HG02884 (cell line): ENCODE measurements at regions not wholly inside any gene's neighbourhood (a gene's known extent, or its start where the extent isn't known, plus 50 kb on each side); places are given as distances from the start of the nearest gene placed in this dataset.
"Not testable (repeated sequence)": the region's sequence is repeated elsewhere in the genome, so short reads cannot be mapped to it uniquely, and the experiment has no call there.

ENCODE experiments used
- ATAC-seq: cut with Tn5 transposase; IDR thresholded peaks from one replicate; pipeline ENCODE4 v1.9.1; 2021; ENCODE audit warnings: mild to moderate bottlenecking, moderate library complexity; ENCODE audit not compliant: unreplicated experiment

- no peak for ATAC-seq
Measured at GRCh38 chr2:228367356-228367755, 185.9 kb upstream of the SPHKAP start.

- ATAC-seq = no peak
Measured at GRCh38 chr2:228359473-228359872, 178.0 kb upstream of the SPHKAP start.

DNA sequence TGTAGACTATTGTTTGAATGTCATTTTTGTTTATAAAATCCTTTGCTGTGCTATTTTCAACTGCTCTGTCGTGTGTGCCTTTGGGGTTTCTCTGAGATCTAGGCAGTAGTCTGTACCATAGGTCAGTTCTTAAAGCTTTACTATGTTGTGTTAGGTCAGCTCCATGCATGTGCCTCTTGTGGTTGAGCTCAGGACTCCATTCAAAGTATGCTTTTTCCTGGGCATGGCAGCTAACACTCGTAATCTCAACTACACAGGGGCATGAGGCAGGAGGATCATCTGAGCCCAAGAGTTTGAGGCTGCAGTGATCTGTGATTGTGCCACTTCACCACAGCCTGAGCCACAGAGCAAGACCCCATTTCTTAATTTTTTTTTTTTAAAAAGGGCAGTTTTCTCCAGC, 174.4 kb upstream of the SPHKAP start:
- ATAC-seq = no peak

GRCh38 chr2:228352980-228353379, 171.5 kb upstream of the SPHKAP start:
- not testable (repeated sequence) for ATAC-seq

- no peak for ATAC-seq
Measured at GRCh38 chr2:228352048-228352447, 170.6 kb upstream of the SPHKAP start.

- no peak for ATAC-seq
Measured at GRCh38 chr2:228348516-228349064, 167.1 kb upstream of the SPHKAP start.

GRCh38 chr2:228344531-228344930, 163.0 kb upstream of the SPHKAP start:
- ATAC-seq = no peak

- no peak for ATAC-seq
Measured at GRCh38 chr2:228339525-228339924, 158.0 kb upstream of the SPHKAP start.

- no peak for ATAC-seq
Measured at GRCh38 chr2:228334180-228334579, 152.7 kb upstream of the SPHKAP start.

DNA sequence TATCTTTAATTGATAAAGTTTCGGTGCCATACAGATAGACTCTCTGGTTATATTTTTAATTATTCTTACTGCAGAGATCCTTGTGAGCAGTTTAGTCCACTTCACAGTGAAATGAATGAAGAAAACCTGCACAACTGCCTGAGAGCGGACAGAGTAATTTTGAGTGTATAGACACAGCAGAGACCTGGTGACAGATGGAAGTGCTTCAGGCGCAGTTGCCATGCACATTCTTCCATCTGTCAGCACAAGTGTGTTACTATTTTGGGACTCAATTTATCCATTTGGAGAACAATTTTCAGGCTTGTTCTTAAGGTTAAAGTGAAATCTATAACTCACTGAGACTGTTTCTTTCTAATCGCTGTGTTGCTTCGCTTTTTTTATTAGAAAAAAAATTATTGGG, 147.8 kb upstream of the SPHKAP start:
- no peak for ATAC-seq

DNA sequence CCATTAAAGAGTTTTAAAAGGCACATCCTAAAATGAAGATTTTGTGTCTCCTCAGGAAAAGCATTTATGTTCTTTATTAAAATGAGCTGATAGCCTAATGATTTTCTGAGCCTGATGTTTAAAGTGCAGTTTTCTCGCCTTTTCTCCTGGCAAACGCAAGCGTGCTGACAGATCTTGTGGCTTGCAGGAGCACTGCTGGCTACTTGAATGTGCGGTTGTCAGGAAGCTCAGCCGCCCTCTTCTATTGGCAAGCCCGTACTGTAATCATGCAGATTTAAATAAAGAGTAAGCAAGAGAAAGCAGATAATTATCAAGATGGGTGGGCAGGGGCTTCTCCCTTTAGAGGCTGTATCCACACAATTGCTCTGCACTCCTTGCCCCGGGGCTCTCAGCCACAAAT, 139.5 kb upstream of the SPHKAP start:
- ATAC-seq = no peak

DNA sequence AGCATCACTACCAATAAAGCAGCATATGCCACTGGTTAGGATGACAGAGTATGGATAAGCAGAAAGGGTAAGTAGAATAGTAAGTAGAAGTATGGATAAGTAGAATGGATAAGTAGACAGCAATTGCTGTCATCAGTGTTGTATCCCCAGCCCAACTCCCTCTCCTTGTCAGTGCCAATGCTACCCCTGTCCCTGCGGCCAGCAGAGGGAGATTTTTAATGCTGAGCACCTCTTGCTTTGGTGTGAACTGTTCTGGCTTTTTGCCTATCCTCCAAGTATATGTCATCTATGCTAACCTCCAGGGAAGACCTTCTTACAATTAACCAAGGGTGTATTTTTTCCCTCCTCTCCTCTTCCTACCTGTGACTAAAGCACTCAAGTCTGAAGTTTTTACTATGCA, 136.7 kb upstream of the SPHKAP start:
- no peak for ATAC-seq

DNA sequence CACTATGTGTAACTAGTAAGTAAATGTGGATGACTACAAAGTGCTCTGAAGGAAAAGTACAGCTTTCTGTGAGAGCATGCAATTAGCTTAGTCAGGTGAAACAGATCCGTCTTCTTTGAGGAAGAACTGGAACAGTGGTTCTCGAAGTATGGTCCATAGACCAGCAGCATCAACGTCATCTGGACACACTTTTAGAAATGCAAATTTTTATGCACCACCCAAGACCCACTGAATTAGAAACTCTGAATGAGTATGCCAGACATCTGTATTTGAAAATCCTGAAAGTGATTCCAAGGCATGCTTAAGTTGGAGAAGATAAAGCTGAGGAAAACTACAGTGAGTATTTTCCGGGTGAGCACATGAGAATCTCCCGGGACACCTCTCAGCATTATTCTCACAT, 130.7 kb upstream of the SPHKAP start:
- no peak for ATAC-seq

GRCh38 chr2:228303960-228304359, 122.5 kb upstream of the SPHKAP start:
- ATAC-seq = no peak

GRCh38 chr2:228283491-228284171, 102.1 kb upstream of the SPHKAP start:
- ATAC-seq = no peak

GRCh38 chr2:228282376-228282775, 100.9 kb upstream of the SPHKAP start:
- ATAC-seq = no peak

GRCh38 chr2:228273159-228273558, 91.7 kb upstream of the SPHKAP start:
- ATAC-seq = no peak

DNA sequence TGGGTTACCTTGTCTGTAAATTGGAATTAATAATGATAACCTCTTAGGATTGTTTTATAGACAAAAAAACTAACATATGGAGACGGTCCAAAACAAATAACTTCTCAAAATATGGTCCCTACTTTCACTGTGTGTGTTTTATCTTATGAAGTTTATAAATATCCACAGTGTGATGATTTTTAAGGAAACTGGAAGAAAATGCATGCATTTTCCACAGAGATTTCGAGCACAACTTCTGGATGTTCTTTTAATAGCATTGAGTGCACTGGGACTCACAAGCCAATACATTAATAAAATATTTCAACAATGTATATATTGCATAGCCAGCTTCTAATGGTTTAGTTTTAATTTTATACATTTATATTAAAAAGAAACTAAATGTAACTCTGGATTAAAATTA, 87.9 kb upstream of the SPHKAP start:
- no peak for ATAC-seq

DNA sequence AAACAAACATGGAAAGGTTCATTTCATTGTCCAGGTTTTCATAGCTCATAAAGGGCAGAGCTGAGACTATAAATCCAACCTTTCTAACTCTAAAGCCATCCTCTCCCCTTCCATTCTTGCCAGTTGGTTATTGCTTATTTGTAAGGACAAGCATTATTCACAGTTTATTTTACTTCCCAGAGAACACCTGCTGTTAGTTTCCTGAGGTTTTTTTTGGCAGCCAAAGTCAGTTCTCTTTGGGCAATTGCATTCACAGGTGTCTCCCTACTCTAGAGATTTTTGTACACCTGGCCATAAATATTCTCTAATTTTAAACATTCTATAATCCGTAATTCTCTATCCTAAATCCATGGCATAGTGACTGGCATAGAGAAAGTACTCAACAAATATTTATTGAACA, 87.3 kb upstream of the SPHKAP start:
- ATAC-seq = no peak

DNA sequence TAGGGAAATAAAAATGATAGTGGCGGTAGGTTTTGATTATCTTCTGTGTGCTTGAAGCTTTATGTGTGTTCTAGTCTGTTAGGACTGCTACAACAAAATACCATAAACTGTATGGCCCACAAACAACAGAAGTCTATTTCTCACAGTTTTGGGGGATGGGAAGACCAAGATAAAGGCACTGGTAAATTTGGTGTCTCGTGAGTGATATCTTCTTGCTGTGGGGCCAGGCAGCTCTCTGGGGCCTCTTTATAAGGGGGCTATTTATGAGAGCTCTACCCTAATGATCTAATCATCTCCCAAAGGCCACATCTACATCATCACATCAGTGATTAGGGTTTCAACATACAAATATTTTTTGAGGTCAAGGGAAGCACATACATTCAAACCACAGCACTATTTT, 86.8 kb upstream of the SPHKAP start:
- no peak for ATAC-seq

GRCh38 chr2:228263156-228263555, 81.7 kb upstream of the SPHKAP start:
- no peak for ATAC-seq

DNA sequence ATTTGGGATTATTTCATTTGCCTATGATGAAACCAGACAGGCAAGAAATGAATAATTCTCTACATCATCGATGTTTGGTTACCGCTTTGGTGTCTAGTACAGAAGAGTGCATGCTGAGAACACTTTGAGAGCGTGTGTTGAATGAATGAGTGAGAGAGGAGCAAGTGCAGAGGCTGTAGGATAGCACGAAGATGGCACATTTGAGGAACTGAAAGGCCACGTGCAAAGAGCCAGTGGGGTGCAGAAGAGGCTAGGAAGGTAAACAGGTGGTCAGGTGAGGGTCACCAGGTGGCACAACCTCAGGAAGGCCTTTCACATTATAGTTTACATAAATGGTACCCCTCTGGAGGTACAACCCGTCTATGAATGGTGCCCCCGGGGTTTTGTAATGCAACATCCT, 80.1 kb upstream of the SPHKAP start:
- ATAC-seq = no peak

- no peak for ATAC-seq
Measured at GRCh38 chr2:228257379-228257778, 75.9 kb upstream of the SPHKAP start.
